Colonic mucosa (tissue), 4 donors: ENCODE measurements at regions not wholly inside any gene's neighbourhood (a gene's known extent, or its start where the extent isn't known, plus 50 kb on each side); places are given as distances from the start of the nearest gene placed in this dataset.

ENCODE experiments used
- DNase-seq: peaks from one replicate; pipeline ENCODE4 v3.0.0-alpha.2; 2020
- H3K27ac ChIP-seq: fragments of 200-600 bp; one replicate; pipeline ENCODE4 v1.8.0; 2021
- H3K27me3 ChIP-seq: fragments of 200-600 bp; one replicate; pipeline ENCODE4 v1.8.0; 2021
- H3K36me3 ChIP-seq: fragments of 200-600 bp; one replicate; pipeline ENCODE4 v1.8.0; 2021
- H3K4me1 ChIP-seq: fragments of 200-600 bp; one replicate; pipeline ENCODE4 v1.8.0; 2021; ENCODE audit warnings: mild to moderate bottlenecking
- H3K4me3 ChIP-seq: fragments of 200-600 bp; one replicate; pipeline ENCODE4 v1.8.0; 2021
- H3K9ac ChIP-seq, 2 donors: one replicate each; pipeline ENCODE4 v1.7.0; 2013; ENCODE audit warnings: control low read depth in 2 of 2, low read depth in 2 of 2, low read length in 2 of 2
- H3K9me3 ChIP-seq: fragments of 200-600 bp; one replicate; pipeline ENCODE4 v1.8.0; 2021
- CTCF ChIP-seq: fragments of 200-600 bp; IDR thresholded peaks from one replicate; pipeline ENCODE4 v1.8.0; 2022; ENCODE audit warnings: antibody characterized with exemption, mild to moderate bottlenecking
- intact Hi-C: fragments of 100-400 bp; cut with DNase I; formaldehyde crosslinking; loops from one replicate; pipeline ENCODE4 v1.14.1; 2022
- donor health status: healthy.
- donor health status: DM: no; HTN: no; CAD: no.
- donor health status: DM: no; HTN: no; CAD: no.

- no peak for TF ChIP-seq CTCF
- no peaks in the 10 kb centered on the region for H3K27me3 ChIP-seq
- no peak overlapping the region for H3K27ac ChIP-seq
- H3K4me1 ChIP-seq = no peaks in the 10 kb centered on the region
- H3K36me3 ChIP-seq = no peaks in the 10 kb centered on the region
- H3K4me3 ChIP-seq = no peak overlapping the region
- H3K9ac ChIP-seq = no peak overlapping the region
- no peak for DNase-seq
- H3K9me3 ChIP-seq = no peaks in the 10 kb centered on the region
- intact Hi-C loops = no loop called here
Observed at GRCh38 chr1:8161546-8162105, 135.5 kb upstream of the ERRFI1 start.

GRCh38 chr1:8159470-8160024 lies 133.4 kb upstream of the ERRFI1 start:
- no peak overlapping the region for H3K9ac ChIP-seq
- intact Hi-C loops = no loop called here
- no peak for DNase-seq
- H3K9me3 ChIP-seq = no peaks in the 10 kb centered on the region
- no peak overlapping the region for H3K27ac ChIP-seq
- H3K4me1 ChIP-seq = no peaks in the 10 kb centered on the region
- no peaks in the 10 kb centered on the region for H3K36me3 ChIP-seq
- TF ChIP-seq CTCF = no peak
- H3K27me3 ChIP-seq = no peaks in the 10 kb centered on the region
- no peak overlapping the region for H3K4me3 ChIP-seq

- Histone ChIP-seq H3K27me3 (no peaks in the 10 kb centered on the region), H3K36me3 (no peaks in the 10 kb centered on the region), H3K4me1 (no peaks in the 10 kb centered on the region), H3K9ac (no peak overlapping the region), H3K9me3 (no peaks in the 10 kb centered on the region), H3K27ac (no peak overlapping the region), H3K4me3 (no peak overlapping the region)
- intact Hi-C loops = no loop called here
- no peak for DNase-seq
- TF ChIP-seq CTCF = no peak
Observed at GRCh38 chr1:8158995-8159394, 132.9 kb upstream of the ERRFI1 start.

GRCh38 chr1:8157765-8158164 lies 131.7 kb upstream of the ERRFI1 start:
- no peak overlapping the region for H3K4me3 ChIP-seq
- intact Hi-C loops = no loop called here
- TF ChIP-seq CTCF = no peak
- H3K9me3 ChIP-seq = no peaks in the 10 kb centered on the region
- H3K36me3 ChIP-seq = no peaks in the 10 kb centered on the region
- H3K27ac ChIP-seq = no peak overlapping the region
- H3K4me1 ChIP-seq = no peaks in the 10 kb centered on the region
- H3K9ac ChIP-seq = no peak overlapping the region
- DNase-seq = no peak
- no peaks in the 10 kb centered on the region for H3K27me3 ChIP-seq

GRCh38 chr1:8155528-8156186 lies 129.5 kb upstream of the ERRFI1 start:
- H3K9ac ChIP-seq = no peak overlapping the region
- intact Hi-C loops = no loop called here

More at GRCh38 chr1:8155528-8156186, 129.5 kb upstream of the ERRFI1 start:
- Histone ChIP-seq H3K36me3 (no peaks in the 10 kb centered on the region), H3K4me1 (no peaks in the 10 kb centered on the region), H3K4me3 (no peak overlapping the region), H3K9me3 (no peaks in the 10 kb centered on the region), H3K27me3 (no peaks in the 10 kb centered on the region), H3K27ac (no peak overlapping the region)
- no peak for TF ChIP-seq CTCF
- no peak for DNase-seq
